MV-4-11 (cell line): ENCODE measurements at regions not wholly inside any gene's neighbourhood (a gene's known extent, or its start where the extent isn't known, plus 50 kb on each side); places are given as distances from the start of the nearest gene placed in this dataset.

ENCODE experiments used
- DNase-seq: peaks from one replicate; lab custom pipeline; 2025; lab: John Stamatoyannopoulos, UW

DNA sequence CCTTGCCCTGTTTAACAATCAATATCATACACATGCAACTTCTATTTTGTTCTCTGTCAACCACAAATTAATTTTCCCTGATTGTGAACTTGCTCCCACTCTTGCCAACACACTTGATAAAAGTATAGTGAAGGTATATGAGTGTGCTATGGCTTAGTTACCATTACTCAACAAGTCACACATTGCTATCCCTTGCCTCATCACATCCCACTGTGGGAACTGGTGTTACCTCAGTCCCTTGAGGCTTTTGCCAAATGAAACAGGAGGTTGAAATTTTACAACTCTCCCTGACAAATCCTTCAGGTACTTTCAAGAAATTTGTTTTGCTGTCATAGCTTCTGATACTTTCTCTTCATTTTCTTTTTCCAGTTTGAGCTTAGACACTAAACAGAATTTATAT is 472.5 kb upstream of the SEMA3D start:
- DNase-seq = no peak

DNA sequence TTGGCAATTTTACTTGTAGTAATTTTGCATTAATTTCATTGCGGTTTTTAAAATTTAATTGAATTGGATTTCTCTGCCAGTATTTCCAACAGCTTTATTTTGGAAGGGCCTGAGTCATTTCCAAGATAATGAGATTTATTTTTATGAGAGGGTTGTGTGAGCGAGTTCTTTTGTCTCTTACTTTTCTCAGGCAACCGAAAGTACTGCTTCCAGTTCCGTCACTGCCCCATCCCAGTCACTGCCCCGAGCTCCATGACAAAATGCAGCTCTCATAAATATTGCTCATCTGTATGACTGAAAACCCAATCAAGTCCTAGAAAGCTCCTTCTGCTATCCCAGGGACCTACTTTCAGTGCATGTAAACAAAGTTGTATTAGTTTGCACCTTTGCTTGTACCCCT is 468.4 kb upstream of the SEMA3D start:
- DNase-seq = no peak

- DNase-seq = no peak
These were observed 457.4 kb upstream of the SEMA3D start for GRCh38 chr7:85644272-85644671.

- DNase-seq = no peak
These were observed 454.5 kb upstream of the SEMA3D start for GRCh38 chr7:85641331-85641730.

GRCh38 chr7:85638394-85638793 is 451.5 kb upstream of the SEMA3D start:
- DNase-seq = no peak

DNA sequence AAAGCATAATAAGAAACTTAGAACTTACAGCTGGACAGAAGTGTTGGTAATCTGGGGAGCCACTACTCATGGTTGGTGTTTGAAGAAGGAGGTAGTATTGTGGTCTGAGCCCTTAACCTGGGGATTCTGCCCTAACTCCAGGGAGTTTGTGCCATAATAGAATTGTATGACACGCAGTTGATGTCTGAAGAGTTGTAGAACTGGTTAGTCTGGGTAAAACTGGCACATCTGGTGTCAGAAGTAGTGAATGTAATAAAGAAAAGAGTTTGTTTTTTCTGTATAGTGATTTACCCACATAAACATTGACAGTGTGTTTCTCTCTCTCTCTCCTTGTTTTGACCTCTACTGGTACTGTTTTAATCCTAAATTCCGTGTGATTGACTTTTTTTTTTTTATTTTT is 448.1 kb upstream of the SEMA3D start:
- DNase-seq = no peak

DNA sequence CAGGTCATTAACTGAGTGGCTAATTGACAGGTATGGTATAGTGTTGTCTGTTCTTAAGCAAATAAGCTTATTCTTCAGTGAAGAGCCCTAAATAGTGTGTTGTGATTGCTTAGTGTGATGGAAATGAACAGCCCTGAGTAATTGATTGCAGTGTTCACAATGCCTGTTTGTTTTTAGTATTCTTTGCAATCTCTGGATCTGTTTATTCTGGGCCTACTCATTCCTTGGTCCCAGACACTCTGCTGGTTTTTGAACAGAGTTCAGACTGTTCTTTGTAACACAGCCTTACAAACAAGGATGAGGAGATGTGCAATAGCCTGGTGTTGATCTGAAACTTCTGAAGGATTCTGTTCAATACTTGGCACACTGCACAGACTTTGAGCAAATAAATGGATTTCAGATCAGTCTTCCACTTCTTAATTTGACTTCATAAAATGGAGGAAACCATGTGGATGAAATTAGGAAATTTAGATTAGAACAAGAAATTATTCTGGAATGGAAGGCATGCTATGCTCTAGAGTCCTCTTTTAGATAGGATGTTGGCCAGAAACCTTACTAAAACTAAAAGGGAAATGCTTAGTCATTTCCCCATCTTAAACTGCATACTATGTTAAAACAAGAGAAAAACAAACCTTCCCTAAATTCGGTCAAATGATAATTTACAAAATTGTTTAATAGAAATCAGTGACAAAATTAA is 444.2 kb upstream of the SEMA3D start:
- peak; percentile 36 for DNase-seq

GRCh38 chr7:85627791-85628586 is 441.1 kb upstream of the SEMA3D start:
- DNase-seq = no peak

DNA sequence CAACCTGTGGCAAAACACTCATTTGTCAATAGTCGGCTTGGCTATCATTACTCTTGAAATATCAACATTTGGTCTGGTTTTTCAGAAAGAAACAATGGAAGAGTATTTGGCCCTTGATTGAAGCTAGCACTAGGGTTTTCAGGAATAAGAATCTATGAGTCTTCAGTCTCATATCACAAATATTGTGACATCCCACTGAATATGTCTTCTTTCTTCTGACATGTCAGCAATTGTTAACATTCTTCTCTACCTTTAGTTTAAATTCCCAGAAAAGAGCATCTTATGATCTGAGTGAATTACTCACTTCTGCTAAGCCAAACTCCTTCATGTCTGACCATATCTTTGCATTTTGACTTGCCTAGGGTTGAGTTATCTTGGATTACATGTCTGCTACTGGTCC is 435.2 kb upstream of the SEMA3D start:
- no peak for DNase-seq

GRCh38 chr7:85620936-85621685 is 434.3 kb upstream of the SEMA3D start:
- peak; percentile 93 for DNase-seq

GRCh38 chr7:85619236-85619635 is 432.4 kb upstream of the SEMA3D start:
- no peak for DNase-seq

DNA sequence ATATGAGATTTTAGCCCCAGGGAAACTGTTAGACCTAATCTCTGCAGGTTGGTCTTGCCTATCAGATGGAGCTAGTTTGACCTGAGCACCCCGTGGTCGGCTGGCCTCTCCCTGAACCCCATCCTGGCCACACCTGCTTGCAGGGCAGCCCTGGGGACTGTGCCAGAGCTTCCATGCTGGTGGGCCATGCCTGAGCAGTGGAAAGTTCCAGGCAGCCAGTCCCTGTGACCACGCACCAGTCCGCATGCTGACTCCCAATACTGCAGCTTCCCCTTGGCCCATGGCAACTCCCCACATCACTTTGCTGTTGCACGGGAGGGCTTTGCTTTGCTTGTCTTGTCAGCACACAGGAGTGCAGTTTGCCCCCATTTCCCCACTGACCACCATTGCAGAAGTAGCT is 427.8 kb upstream of the SEMA3D start:
- no peak for DNase-seq

DNA sequence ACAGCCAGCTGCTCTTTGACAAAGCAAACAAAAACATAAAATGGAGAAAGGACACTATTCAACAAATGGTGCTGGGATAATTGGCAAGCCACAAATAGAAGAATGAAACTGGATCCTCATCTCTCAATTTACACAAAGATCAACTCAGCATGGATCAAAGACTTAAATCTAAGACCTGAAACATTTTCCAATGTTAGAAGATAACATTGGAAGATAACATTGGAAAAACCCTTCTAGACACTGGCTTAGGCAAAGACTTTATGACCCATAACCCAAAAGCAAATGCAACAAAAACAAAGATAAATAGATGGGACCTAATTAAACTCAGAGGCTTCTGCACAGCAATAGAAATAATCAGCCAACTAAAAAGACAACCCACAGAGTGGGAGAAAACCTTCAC is 425.7 kb upstream of the SEMA3D start:
- no peak for DNase-seq

GRCh38 chr7:85608804-85609203 is 421.9 kb upstream of the SEMA3D start:
- no peak for DNase-seq

GRCh38 chr7:85602196-85602595 is 415.3 kb upstream of the SEMA3D start:
- no peak for DNase-seq

GRCh38 chr7:85600395-85600794 is 413.5 kb upstream of the SEMA3D start:
- no peak for DNase-seq

DNA sequence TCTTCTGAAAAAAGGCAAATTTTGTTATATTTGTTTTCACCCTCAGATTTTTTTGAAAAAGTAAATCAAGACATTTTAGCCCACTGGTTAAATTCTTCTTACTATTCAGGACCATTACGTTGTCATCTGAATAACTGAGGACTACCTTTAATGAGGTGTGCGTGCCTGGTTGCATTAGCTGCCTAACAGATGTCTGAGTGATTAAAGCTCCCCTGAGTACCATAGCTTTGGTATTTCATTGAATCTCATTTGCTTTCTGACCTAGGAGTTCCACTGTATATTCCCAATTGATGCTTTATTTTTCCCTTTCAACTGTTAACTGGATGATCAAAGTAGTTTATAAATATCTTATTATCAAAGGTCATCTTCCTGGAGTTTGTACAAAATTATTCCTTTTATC is 410.0 kb upstream of the SEMA3D start:
- DNase-seq = no peak

- DNase-seq = no peak
These were observed 408.9 kb upstream of the SEMA3D start for GRCh38 chr7:85595750-85596178.

- DNase-seq = no peak
These were observed 406.5 kb upstream of the SEMA3D start for GRCh38 chr7:85593355-85593754.

DNA sequence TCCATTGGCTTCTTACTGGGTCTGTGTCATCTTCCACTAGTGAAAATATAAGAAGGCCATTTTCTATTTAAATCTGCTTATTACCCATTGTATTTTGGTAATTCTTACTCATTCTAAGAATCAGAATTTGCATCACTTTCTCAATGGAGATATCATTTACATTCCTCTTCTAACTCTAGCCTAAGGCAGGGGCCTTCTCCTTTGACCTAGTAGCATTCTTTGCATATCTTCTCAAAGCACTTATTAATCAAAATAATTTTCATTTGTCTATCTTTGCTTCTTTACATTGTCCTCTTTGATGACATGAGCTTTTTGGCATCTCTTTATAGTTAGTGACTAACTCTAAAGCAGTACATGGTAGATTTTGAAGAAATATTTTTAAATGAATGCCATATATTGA is 400.9 kb upstream of the SEMA3D start:
- DNase-seq = no peak

DNA sequence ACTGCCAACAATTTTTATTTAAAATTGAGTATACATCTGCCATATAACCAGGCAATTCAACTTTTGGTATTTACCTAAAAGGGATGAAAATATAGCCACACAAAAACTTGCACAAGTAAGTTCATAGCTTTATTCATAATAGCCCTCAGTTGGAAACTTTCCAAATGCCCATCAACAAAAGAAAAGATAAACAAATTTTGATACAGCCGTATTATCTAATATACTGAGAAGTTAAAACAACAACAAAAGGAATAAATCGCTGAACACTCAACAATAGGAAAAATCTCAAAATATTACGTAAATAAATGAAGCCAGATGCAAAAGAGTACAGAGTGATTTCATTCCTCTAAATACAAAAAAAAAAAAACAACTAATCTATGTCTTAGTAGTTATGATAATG is 399.2 kb upstream of the SEMA3D start:
- DNase-seq = no peak

DNA sequence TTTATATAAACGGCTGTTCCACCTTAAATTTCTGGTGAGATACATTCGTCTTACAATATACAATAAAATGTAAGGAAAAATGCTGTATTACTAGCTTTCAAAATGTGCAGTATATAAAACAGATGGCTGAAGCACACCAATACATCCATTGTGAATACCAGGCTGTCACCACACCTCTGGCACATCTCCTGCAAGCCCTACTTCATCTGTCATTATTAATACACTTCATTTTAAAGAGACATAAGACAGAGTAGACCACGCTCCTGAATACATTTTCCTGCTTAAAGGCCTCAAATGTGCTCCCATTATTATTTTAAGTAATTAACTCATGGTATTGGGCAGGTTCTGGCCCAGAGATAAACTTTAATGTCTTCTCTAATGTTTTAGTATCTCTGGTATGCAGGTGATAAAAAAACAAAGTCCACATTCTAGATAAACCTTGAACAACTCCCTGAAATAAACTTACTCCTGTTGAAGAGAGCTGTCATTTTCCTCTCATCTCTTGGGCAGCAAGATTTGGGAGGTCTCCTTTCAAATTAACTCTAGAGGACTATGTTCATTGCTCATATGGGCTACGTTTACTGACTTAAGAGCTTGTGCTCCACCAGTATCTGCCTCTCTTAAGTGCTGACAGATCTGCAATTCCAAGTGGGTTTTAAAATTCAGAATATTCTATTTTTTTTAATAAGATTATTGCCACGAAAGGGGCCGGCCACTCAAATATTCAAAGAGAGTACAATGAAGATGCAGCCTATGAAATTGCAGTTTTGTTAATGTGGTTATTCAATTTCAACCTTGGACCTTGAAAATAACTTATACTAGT is 396.5 kb upstream of the SEMA3D start:
- no peak for DNase-seq
